CD4-positive, alpha-beta T cell (primary cell): ENCODE measurements at regions not wholly inside any gene's neighbourhood (a gene's known extent, or its start where the extent isn't known, plus 50 kb on each side); places are given as distances from the start of the nearest gene placed in this dataset.

Experiments used
- ATAC-seq: fragments of 200-7000 bp; cut with Tn5 transposase; one replicate; pipeline ENCODE4 v1.10.0; 2022; ENCODE audit warnings: mild to moderate bottlenecking; ENCODE audit not compliant: poor library complexity
- CTCF ChIA-PET: fragments of 350-600 bp; sonication (Branson Sonifier 250); formaldehyde crosslinking; loops from one replicate; lab custom pipeline; 2021; ENCODE audit warnings: antibody characterized with exemption, inconsistent platforms; lab: Charles Lee
- POLR2A ChIA-PET: fragments of 350-600 bp; sonication (Branson Sonifier 250); formaldehyde crosslinking; loops from one replicate; lab custom pipeline; 2021; ENCODE audit warnings: antibody characterized with exemption, inconsistent platforms; lab: Charles Lee
- DNase-seq, 14 experiments: peaks; one replicate each; pipeline ENCODE4 v3.0.0-alpha.2; 2013 to 2020; ENCODE audit warnings: mixed read lengths in 2 of 14
- H3K27ac ChIP-seq, 2 donors: one replicate each; pipeline versions ENCODE4 v1.5.1 to v1.7.0; 2013; ENCODE audit warnings: low read length in 2 of 2, low read depth in 1 of 2, mild to moderate bottlenecking in 1 of 2
- H3K27me3 ChIP-seq, 2 experiments: 1 replicate in 1 of 2; 2 replicates in 1 of 2; pipeline versions ENCODE4 v1.6.1 to v1.7.0; 2013; ENCODE audit warnings: low read length in 2 of 2, control low read depth in 1 of 2, mild to moderate bottlenecking in 1 of 2, moderate library complexity in 1 of 2; ENCODE audit not compliant: insufficient read depth in 2 of 2, control insufficient read depth in 1 of 2
- H3K36me3 ChIP-seq: one replicate; pipeline ENCODE4 v1.6.1; 2013; ENCODE audit warnings: low read length, control low read depth; ENCODE audit not compliant: insufficient read depth
- H3K4me1 ChIP-seq: one replicate; pipeline ENCODE4 v1.6.1; 2013; ENCODE audit warnings: low read length, control low read depth; ENCODE audit not compliant: insufficient read depth
- H3K4me3 ChIP-seq: one replicate; pipeline ENCODE4 v1.5.1; 2013; ENCODE audit warnings: mild to moderate bottlenecking, low read length, moderate library complexity
- H3K9me3 ChIP-seq, 2 experiments: 1 replicate in 1 of 2; 2 replicates in 1 of 2; pipeline versions ENCODE4 v1.6.1 to v1.7.0; 2013; ENCODE audit warnings: low read length in 2 of 2, mild to moderate bottlenecking in 2 of 2, control low read depth in 1 of 2, moderate library complexity in 1 of 2; ENCODE audit not compliant: control insufficient read depth in 1 of 2, insufficient read depth in 1 of 2
- H3K27ac Mint-ChIP-seq: one replicate; pipeline ENCODE4 v1.8.0; 2020; ENCODE audit warnings: mixed read lengths
- H3K27me3 Mint-ChIP-seq: one replicate; pipeline ENCODE4 v1.8.0; 2021; ENCODE audit warnings: mixed read lengths
- H3K36me3 Mint-ChIP-seq: one replicate; pipeline ENCODE4 v1.8.0; 2021; ENCODE audit warnings: low read depth, mixed read lengths
- H3K4me1 Mint-ChIP-seq: one replicate; pipeline ENCODE4 v1.8.0; 2021; ENCODE audit warnings: low read depth, mixed read lengths
- H3K4me3 Mint-ChIP-seq: one replicate; pipeline ENCODE4 v1.8.0; 2020; ENCODE audit warnings: mild to moderate bottlenecking, mixed read lengths
- H3K9me3 Mint-ChIP-seq: one replicate; pipeline ENCODE4 v1.8.0; 2020; ENCODE audit warnings: mixed read lengths
- CTCF ChIP-seq: fragments of 200-600 bp; IDR thresholded peaks from one replicate; pipeline ENCODE4 v1.8.0; 2022; ENCODE audit warnings: antibody characterized with exemption, mild to moderate bottlenecking
- intact Hi-C, 2 experiments: fragments of 100-400 bp; cut with DNase I in 1 of 2; cut with micrococcal nuclease in 1 of 2; formaldehyde crosslinking; loops; one replicate each; pipeline versions ENCODE4 v1.15.1 to v1.9.0; 2023 to 2025; cut with DNase I, micrococcal nuclease

GRCh38 chr2:192373221-192373620 is 178.5 kb upstream of the TMEFF2 start:
- no peaks in the 10 kb centered on the region for H3K4me1 Mint-ChIP-seq
- no peak for ATAC-seq
- Histone ChIP-seq H3K4me1 (no peaks in the 10 kb centered on the region), H3K27ac (no peak overlapping the region), H3K4me3 (no peak overlapping the region), H3K36me3 (no peaks in the 10 kb centered on the region), H3K9me3 (no peaks in the 10 kb centered on the region), H3K27me3 (no peaks in the 10 kb centered on the region)
- DNase-seq = no peak
- intact Hi-C loops = no loop called here
- H3K4me3 Mint-ChIP-seq = no peak overlapping the region
- H3K27ac Mint-ChIP-seq = no peak overlapping the region
- TF ChIP-seq CTCF = no peak
- H3K36me3 Mint-ChIP-seq = no peaks in the 10 kb centered on the region
- H3K9me3 Mint-ChIP-seq = no peaks in the 10 kb centered on the region
- H3K27me3 Mint-ChIP-seq = no peaks in the 10 kb centered on the region
- ChIA-PET CTCF (no interaction called here), POLR2A (no interaction called here)

GRCh38 chr2:192369969-192370368 is 175.2 kb upstream of the TMEFF2 start:
- no peaks in the 10 kb centered on the region for H3K27me3 ChIP-seq
- Mint-ChIP-seq H3K27me3 (no peaks in the 10 kb centered on the region), H3K9me3 (no peaks in the 10 kb centered on the region), H3K4me3 (no peak overlapping the region), H3K4me1 (no peaks in the 10 kb centered on the region), H3K27ac (no peak overlapping the region), H3K36me3 (no peaks in the 10 kb centered on the region)
- H3K27ac ChIP-seq = no peak overlapping the region
- no peaks in the 10 kb centered on the region for H3K4me1 ChIP-seq
- DNase-seq (no peak), ATAC-seq (no peak)
- H3K9me3 ChIP-seq = no peaks in the 10 kb centered on the region
- ChIA-PET CTCF (no interaction called here), POLR2A (no interaction called here)
- no peak overlapping the region for H3K4me3 ChIP-seq
- no peak for TF ChIP-seq CTCF
- H3K36me3 ChIP-seq = no peaks in the 10 kb centered on the region
- intact Hi-C loops = no loop called here

GRCh38 chr2:192357217-192357616 is 162.5 kb upstream of the TMEFF2 start:
- POLR2A ChIA-PET = no interaction called here
- CTCF ChIA-PET = no interaction called here
- no peak overlapping the region for H3K27ac Mint-ChIP-seq

More at GRCh38 chr2:192357217-192357616, 162.5 kb upstream of the TMEFF2 start:
- H3K9me3 Mint-ChIP-seq = no peaks in the 10 kb centered on the region
- Histone ChIP-seq H3K9me3 (no peaks in the 10 kb centered on the region), H3K36me3 (no peaks in the 10 kb centered on the region), H3K27ac (no peak overlapping the region), H3K4me3 (no peak overlapping the region), H3K27me3 (no peaks in the 10 kb centered on the region), H3K4me1 (no peaks in the 10 kb centered on the region)
- no peak overlapping the region for H3K4me3 Mint-ChIP-seq
- intact Hi-C loops = no loop called here
- ATAC-seq (no peak), DNase-seq (no peak)
- no peaks in the 10 kb centered on the region for H3K27me3 Mint-ChIP-seq
- H3K4me1 Mint-ChIP-seq = no peaks in the 10 kb centered on the region
- no peaks in the 10 kb centered on the region for H3K36me3 Mint-ChIP-seq
- TF ChIP-seq CTCF = no peak
